ENCODE measurements at regions not wholly inside any gene's neighbourhood (a gene's known extent, or its start where the extent isn't known, plus 50 kb on each side); places are given as distances from the start of the nearest gene placed in this dataset.

DNA sequence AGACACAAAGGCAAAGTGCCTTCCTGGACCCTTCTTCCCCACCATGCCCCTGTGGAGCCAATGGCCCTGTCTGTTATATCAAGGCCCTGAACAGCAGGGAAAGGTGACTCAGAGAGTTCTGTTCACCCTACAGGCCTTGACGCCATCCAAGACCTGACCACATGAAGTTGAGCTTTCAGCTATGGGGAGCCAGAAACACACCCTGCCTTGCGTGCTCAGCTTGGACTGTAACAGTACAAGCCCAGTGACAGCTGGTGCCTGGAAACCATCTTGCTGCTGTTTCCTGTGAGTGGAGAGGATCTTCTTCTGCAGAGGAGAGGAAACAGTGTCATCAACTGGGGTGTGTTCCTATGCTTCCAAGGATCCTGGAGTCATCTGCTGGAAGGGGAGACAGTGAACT lies 165.0 kb upstream of the IRF2BP2 start:
- TF ChIP-seq, protein P1, sequence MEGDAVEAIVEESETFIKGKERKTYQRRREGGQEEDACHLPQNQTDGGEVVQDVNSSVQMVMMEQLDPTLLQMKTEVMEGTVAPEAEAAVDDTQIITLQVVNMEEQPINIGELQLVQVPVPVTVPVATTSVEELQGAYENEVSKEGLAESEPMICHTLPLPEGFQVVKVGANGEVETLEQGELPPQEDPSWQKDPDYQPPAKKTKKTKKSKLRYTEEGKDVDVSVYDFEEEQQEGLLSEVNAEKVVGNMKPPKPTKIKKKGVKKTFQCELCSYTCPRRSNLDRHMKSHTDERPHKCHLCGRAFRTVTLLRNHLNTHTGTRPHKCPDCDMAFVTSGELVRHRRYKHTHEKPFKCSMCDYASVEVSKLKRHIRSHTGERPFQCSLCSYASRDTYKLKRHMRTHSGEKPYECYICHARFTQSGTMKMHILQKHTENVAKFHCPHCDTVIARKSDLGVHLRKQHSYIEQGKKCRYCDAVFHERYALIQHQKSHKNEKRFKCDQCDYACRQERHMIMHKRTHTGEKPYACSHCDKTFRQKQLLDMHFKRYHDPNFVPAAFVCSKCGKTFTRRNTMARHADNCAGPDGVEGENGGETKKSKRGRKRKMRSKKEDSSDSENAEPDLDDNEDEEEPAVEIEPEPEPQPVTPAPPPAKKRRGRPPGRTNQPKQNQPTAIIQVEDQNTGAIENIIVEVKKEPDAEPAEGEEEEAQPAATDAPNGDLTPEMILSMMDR (IDR thresholded peaks at IDR 0.05): no peak
- no peak for TF ChIP-seq POLR2A (IDR thresholded peaks at IDR 0.05)
- TF ChIP-seq POLR2AphosphoS5 (IDR thresholded peaks at IDR 0.05): no peak

Data from breast epithelium (tissue), 3 donors.